Liver (tissue), 7 donors: ENCODE measurements at regions not wholly inside any gene's neighbourhood (a gene's known extent, or its start where the extent isn't known, plus 50 kb on each side); places are given as distances from the start of the nearest gene placed in this dataset.

ENCODE experiments used
- DNase-seq: peaks from one replicate; pipeline ENCODE4 v3.0.0-alpha.2; 2017; ENCODE audit warnings: low spot score
- H3K27ac ChIP-seq, 2 donors: one replicate each; pipeline ENCODE4 v1.7.0; 2013; ENCODE audit warnings: inconsistent platforms in 2 of 2, low read length in 2 of 2, control low read depth in 1 of 2, low read depth in 1 of 2, mild to moderate bottlenecking in 1 of 2
- H3K27me3 ChIP-seq, 4 donors: one replicate each; pipeline versions ENCODE4 v1.6.1 to v1.7.0; 2013; ENCODE audit warnings: low read length in 3 of 4, inconsistent platforms in 1 of 4, mild to moderate bottlenecking in 1 of 4, moderate library complexity in 1 of 4; ENCODE audit not compliant: control insufficient read depth in 4 of 4, insufficient read depth in 4 of 4
- H3K36me3 ChIP-seq, 4 donors: one replicate each; pipeline versions ENCODE4 v1.6.1 to v1.7.0; 2013; ENCODE audit warnings: low read length in 3 of 4, mild to moderate bottlenecking in 3 of 4, low read depth in 1 of 4, moderate library complexity in 1 of 4; ENCODE audit not compliant: control insufficient read depth in 4 of 4, insufficient read depth in 3 of 4
- H3K4me1 ChIP-seq, 4 donors: one replicate each; pipeline versions ENCODE4 v1.6.1 to v1.7.0; 2013; ENCODE audit warnings: low read length in 3 of 4, mild to moderate bottlenecking in 3 of 4, moderate library complexity in 1 of 4; ENCODE audit not compliant: control insufficient read depth in 4 of 4, insufficient read depth in 4 of 4
- H3K4me3 ChIP-seq, 3 donors: one replicate each; pipeline versions ENCODE4 v1.6.1 to v1.7.0; 2013; ENCODE audit warnings: low read length in 3 of 3, control low read depth in 1 of 3, low read depth in 1 of 3, mild to moderate bottlenecking in 1 of 3
- H3K9ac ChIP-seq, 2 donors: one replicate each; pipeline ENCODE4 v1.7.0; 2013; ENCODE audit warnings: low read length in 2 of 2, mild to moderate bottlenecking in 2 of 2, moderate library complexity in 2 of 2, control low read depth in 1 of 2, low read depth in 1 of 2
- H3K9me3 ChIP-seq, 4 donors: one replicate each; pipeline versions ENCODE4 v1.6.1 to v1.7.0; 2013; ENCODE audit warnings: low read length in 3 of 4; ENCODE audit not compliant: control insufficient read depth in 4 of 4
- ATF3 ChIP-seq: IDR thresholded peaks from 2 replicates; pipeline ENCODE4 v1.6.1; 2016; ENCODE audit warnings: antibody characterized with exemption
- FOXA1 ChIP-seq: IDR thresholded peaks from 2 replicates; pipeline ENCODE4 v1.6.1; 2016; ENCODE audit warnings: antibody characterized with exemption
- FOXA2 ChIP-seq: IDR thresholded peaks from 2 replicates; pipeline ENCODE4 v1.6.1; 2016; ENCODE audit warnings: antibody characterized with exemption
- GABPA ChIP-seq, 2 donors: IDR thresholded peaks in 1 of 2; conservative IDR thresholded peaks in 1 of 2; 2 replicates each; pipeline ENCODE4 v1.6.1; 2016; ENCODE audit warnings: antibody characterized with exemption in 2 of 2, mild to moderate bottlenecking in 1 of 2, moderate library complexity in 1 of 2
- HNF4A ChIP-seq, 2 donors: conservative IDR thresholded peaks; 2 replicates each; pipeline ENCODE4 v1.6.1; 2016; ENCODE audit warnings: antibody characterized with exemption in 2 of 2, mild to moderate bottlenecking in 2 of 2
- HNF4G ChIP-seq: IDR thresholded peaks from 2 replicates; pipeline ENCODE4 v1.6.1; 2016; ENCODE audit warnings: antibody characterized with exemption
- JUND ChIP-seq, 2 donors: IDR thresholded peaks; 2 replicates each; pipeline ENCODE4 v1.6.1; 2016; ENCODE audit warnings: antibody characterized with exemption in 2 of 2
- MAX ChIP-seq: IDR thresholded peaks from 2 replicates; pipeline ENCODE4 v1.6.1; 2016; ENCODE audit warnings: antibody characterized with exemption
- NR2F2 ChIP-seq: IDR thresholded peaks from 2 replicates; pipeline ENCODE4 v1.6.1; 2016; ENCODE audit warnings: antibody characterized with exemption
- REST ChIP-seq: IDR thresholded peaks from 2 replicates; pipeline ENCODE4 v1.6.1; 2016; ENCODE audit warnings: antibody characterized with exemption, mild to moderate bottlenecking
- RXRA ChIP-seq, 2 donors: IDR thresholded peaks; 2 replicates each; pipeline ENCODE4 v1.6.1; 2017 to 2018; ENCODE audit warnings: antibody characterized with exemption in 2 of 2, mild to moderate bottlenecking in 1 of 2
- SP1 ChIP-seq: IDR thresholded peaks from 2 replicates; pipeline ENCODE4 v1.6.1; 2018; ENCODE audit warnings: antibody characterized with exemption, mild to moderate bottlenecking
- TAF1 ChIP-seq: conservative IDR thresholded peaks from 2 replicates; pipeline ENCODE4 v1.6.1; 2016; ENCODE audit warnings: antibody characterized with exemption, mild to moderate bottlenecking
- YY1 ChIP-seq: IDR thresholded peaks from 2 replicates; pipeline ENCODE4 v1.6.1; 2016; ENCODE audit warnings: antibody characterized with exemption, mild to moderate bottlenecking
- ZBTB33 ChIP-seq: IDR thresholded peaks from 2 replicates; pipeline ENCODE4 v1.6.1; 2016; ENCODE audit warnings: antibody characterized with exemption
- WGBS: extraction: QIAGEN DNeasy Blood & Tissue Kit; methylation state at CpG from one replicate; pipeline ENCODE4 v1.1.7; 2013; 5-methylcytosine and 5-hydroxymethylcytosine counted together
- donor health status: healthy.
- donor health status: healthy.
- donor health status: healthy.
- donor health status: healthy.

- Histone ChIP-seq H3K27me3 (no peaks in the 10 kb centered on the region), H3K36me3 (no peaks in the 10 kb centered on the region), H3K9me3 (no peaks in the 10 kb centered on the region), H3K9ac (no peak overlapping the region), H3K27ac (no peak overlapping the region), H3K4me1 (no peaks in the 10 kb centered on the region), H3K4me3 (no peak overlapping the region)
- DNase-seq, result no peak
- 74% methylated on average over 10 of the region's 10 CpGs for WGBS
- peak in 1 of 2 donors; percentile 10 for TF ChIP-seq RXRA (IDR thresholded peaks at IDR 0.05)
- TF ChIP-seq NR2F2, result peak; percentile 79
- TF ChIP-seq ZBTB33, result no peak
- no peak for TF ChIP-seq REST
Observed at GRCh38 chr4:53816561-53816960, 225.3 kb upstream of the LNX1 start.

GRCh38 chr4:53815281-53815680 is 224.0 kb upstream of the LNX1 start:
- no peaks in the 10 kb centered on the region for H3K36me3 ChIP-seq
- TF ChIP-seq HNF4A (conservative IDR thresholded peaks at IDR 0.05) (no peak), HNF4G (no peak), SP1 (no peak), MAX (no peak), GABPA (IDR thresholded peaks at IDR 0.05 in 1 of 2, conservative IDR thresholded peaks at IDR 0.05 in 1 of 2) (no peak), NR2F2 (no peak), YY1 (no peak), RXRA (IDR thresholded peaks at IDR 0.05) (no peak), FOXA1 (no peak), JUND (IDR thresholded peaks at IDR 0.05) (no peak), TAF1 (no peak), ZBTB33 (no peak), FOXA2 (no peak), ATF3 (no peak)
- H3K4me3 ChIP-seq, result no peak overlapping the region
- H3K27me3 ChIP-seq, result no peaks in the 10 kb centered on the region
- H3K27ac ChIP-seq, result no peak overlapping the region
- no peak overlapping the region for H3K9ac ChIP-seq
- no peak for DNase-seq
- WGBS, result 89% methylated on average over 3 of the region's 3 CpGs
- no peaks in the 10 kb centered on the region for H3K9me3 ChIP-seq
- H3K4me1 ChIP-seq, result no peaks in the 10 kb centered on the region
